HFFc6 (cell line): ENCODE measurements at regions not wholly inside any gene's neighbourhood (a gene's known extent, or its start where the extent isn't known, plus 50 kb on each side); places are given as distances from the start of the nearest gene placed in this dataset.

Experiments
- DNase-seq: peaks from one replicate; pipeline ENCODE4 v3.0.0-alpha.2; 2018
- H3K27ac Mint-ChIP-seq: 2 replicates; pipeline ENCODE4 v1.8.0; 2020; ENCODE audit warnings: mild to moderate bottlenecking, mixed read lengths
- H3K27me3 Mint-ChIP-seq: 2 replicates; pipeline ENCODE4 v1.8.0; 2021; ENCODE audit warnings: mild to moderate bottlenecking, moderate library complexity, mixed read lengths; ENCODE audit not compliant: insufficient read depth
- H3K36me3 Mint-ChIP-seq: 2 replicates; pipeline ENCODE4 v1.8.0; 2021; ENCODE audit warnings: low read depth, mixed read lengths
- H3K4me1 Mint-ChIP-seq: 2 replicates; pipeline ENCODE4 v1.8.0; 2020; ENCODE audit warnings: low read depth, mixed read lengths
- H3K4me3 Mint-ChIP-seq: 2 replicates; pipeline ENCODE4 v1.8.0; 2020; ENCODE audit warnings: mild to moderate bottlenecking, moderate library complexity, mixed read lengths
- H3K9me3 Mint-ChIP-seq: 2 replicates; pipeline ENCODE4 v1.8.0; 2020; ENCODE audit warnings: mild to moderate bottlenecking, mixed read lengths
- TF ChIP-seq, protein P1 (sequence below): fragments of 200-600 bp; sonication (generic); IDR thresholded peaks from 2 replicates; pipeline ENCODE4 v1.5.0; 2021; ENCODE audit warnings: antibody characterized with exemption, mild to moderate bottlenecking

DNA sequence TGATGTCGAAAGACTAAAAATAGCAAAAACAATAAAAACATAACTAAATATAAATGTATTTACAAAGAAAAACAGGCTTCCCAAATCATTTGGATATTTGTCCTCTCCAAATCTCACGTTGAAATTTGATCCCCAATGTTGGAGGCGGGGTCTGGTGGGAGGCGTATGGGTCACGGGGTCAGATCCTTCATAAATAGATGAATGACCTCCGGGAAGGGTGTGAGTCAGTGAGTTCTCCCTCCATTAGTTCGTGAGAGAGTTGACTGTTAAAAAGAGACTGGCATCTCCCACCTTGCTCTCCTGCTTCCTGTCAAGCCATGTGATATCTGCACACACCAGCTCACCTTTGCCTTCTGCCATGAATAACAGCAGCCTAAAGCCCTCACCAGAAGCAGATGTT is 703.0 kb downstream of the TMEM182 start:
- no peak overlapping the region for H3K4me3 Mint-ChIP-seq
- peaks cover 44% of the 10 kb centered on the region for H3K9me3 Mint-ChIP-seq
- H3K4me1 Mint-ChIP-seq = no peaks in the 10 kb centered on the region
- TF ChIP-seq, protein P1, sequence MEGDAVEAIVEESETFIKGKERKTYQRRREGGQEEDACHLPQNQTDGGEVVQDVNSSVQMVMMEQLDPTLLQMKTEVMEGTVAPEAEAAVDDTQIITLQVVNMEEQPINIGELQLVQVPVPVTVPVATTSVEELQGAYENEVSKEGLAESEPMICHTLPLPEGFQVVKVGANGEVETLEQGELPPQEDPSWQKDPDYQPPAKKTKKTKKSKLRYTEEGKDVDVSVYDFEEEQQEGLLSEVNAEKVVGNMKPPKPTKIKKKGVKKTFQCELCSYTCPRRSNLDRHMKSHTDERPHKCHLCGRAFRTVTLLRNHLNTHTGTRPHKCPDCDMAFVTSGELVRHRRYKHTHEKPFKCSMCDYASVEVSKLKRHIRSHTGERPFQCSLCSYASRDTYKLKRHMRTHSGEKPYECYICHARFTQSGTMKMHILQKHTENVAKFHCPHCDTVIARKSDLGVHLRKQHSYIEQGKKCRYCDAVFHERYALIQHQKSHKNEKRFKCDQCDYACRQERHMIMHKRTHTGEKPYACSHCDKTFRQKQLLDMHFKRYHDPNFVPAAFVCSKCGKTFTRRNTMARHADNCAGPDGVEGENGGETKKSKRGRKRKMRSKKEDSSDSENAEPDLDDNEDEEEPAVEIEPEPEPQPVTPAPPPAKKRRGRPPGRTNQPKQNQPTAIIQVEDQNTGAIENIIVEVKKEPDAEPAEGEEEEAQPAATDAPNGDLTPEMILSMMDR = no peak
- no peak overlapping the region for H3K27ac Mint-ChIP-seq
- no peaks in the 10 kb centered on the region; the same call in 1 of the 2 replicates for H3K36me3 Mint-ChIP-seq
- H3K27me3 Mint-ChIP-seq = no peaks in the 10 kb centered on the region
- DNase-seq = no peak

DNA sequence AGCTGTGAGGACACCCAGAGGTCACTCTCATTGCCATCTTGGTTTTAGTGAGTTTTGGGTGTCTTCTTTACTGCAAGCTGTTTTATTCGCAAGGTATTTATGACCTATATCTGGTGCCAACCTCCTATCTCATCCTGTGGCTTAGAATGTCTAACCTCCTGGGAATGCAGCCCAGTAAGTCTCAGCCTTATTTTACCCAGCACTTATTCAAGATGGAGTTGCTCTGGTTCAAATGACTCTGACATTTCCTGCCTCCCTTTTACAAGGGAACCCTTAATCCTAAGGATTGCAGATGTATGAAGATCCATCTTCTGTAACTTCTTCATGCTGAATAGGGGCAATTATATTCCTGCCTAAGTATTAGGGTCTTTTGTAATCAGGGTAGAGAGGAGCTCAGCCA is 708.0 kb downstream of the TMEM182 start:
- Mint-ChIP-seq H3K27me3 (no peaks in the 10 kb centered on the region), H3K9me3 (peaks cover 59% of the 10 kb centered on the region), H3K4me3 (no peak overlapping the region), H3K36me3 (peaks cover 6% of the 10 kb centered on the region; the same call in 1 of the 2 replicates), H3K27ac (no peak overlapping the region), H3K4me1 (no peaks in the 10 kb centered on the region)
- TF ChIP-seq, protein P1 = no peak
- no peak for DNase-seq

DNA sequence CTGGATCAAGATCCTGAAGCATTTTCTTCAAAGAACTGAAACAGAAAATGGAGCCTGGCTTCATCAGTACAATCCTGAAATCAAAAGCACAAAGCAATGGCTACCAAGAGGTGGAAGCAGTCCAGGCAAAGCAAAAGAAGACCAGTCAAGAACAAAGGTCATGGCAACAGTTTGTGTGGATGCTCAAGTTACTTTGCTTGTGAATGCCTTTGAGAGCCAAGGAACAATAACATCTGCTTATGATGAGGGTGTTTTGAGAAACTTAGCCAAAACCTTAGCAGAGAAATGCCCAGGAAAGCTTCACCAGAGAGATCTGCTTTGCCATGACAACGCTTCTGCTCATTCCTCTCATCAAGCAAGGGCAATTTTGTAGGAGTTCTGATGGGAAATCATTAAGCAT is 723.1 kb downstream of the TMEM182 start:
- TF ChIP-seq, protein P1 = no peak
- H3K36me3 Mint-ChIP-seq = no peaks in the 10 kb centered on the region
- no peak overlapping the region for H3K27ac Mint-ChIP-seq
- H3K4me3 Mint-ChIP-seq = no peak overlapping the region
- H3K4me1 Mint-ChIP-seq = no peaks in the 10 kb centered on the region
- H3K27me3 Mint-ChIP-seq = no peaks in the 10 kb centered on the region; the same call in 1 of the 2 replicates
- H3K9me3 Mint-ChIP-seq = peaks cover 57% of the 10 kb centered on the region
- DNase-seq = no peak

DNA sequence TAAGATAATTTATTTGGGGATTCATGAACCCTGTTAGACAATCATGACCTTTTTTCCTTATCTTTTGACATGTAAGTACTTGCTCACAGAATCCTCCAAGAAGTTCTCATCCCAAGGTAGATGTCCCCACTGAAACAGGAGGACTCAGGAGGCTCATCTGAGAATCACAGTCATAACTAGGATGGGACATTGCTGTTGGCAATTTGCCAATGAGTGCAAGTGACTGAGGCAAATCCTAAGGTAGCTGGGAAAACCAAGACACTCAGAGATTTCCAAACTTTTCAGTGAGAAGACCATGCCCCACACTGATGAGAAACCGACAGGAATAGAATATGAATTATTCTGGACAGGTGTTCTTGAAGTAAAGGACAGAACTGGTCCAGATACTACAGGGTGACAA is 735.0 kb downstream of the TMEM182 start:
- Mint-ChIP-seq H3K4me1 (no peaks in the 10 kb centered on the region), H3K4me3 (no peak overlapping the region), H3K27me3 (no peaks in the 10 kb centered on the region), H3K27ac (no peak overlapping the region), H3K9me3 (peaks cover 50% of the 10 kb centered on the region), H3K36me3 (no peaks in the 10 kb centered on the region)
- TF ChIP-seq, protein P1 = no peak
- DNase-seq = no peak

DNA sequence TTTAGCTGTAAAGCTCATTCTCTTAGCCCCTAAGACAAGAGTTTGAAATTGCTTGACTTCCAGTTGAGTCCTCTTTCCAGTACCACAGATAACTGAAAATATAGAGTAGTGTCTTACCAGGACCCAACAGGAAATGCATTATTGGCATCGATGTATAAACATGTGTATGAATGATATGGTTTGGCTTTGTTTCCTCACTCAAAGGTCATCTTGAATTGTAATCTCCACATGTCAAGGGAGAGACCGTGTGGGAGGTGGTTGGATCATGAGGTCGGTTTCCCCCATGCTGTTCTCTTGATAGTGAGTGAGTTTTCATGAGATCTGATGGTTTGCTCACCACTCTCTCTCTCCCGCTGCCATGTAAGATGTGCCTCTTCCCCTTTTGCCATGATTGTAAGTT is 745.0 kb downstream of the TMEM182 start:
- no peaks in the 10 kb centered on the region for H3K4me1 Mint-ChIP-seq
- no peak for DNase-seq
- H3K36me3 Mint-ChIP-seq = no peaks in the 10 kb centered on the region
- TF ChIP-seq, protein P1 = no peak
- H3K4me3 Mint-ChIP-seq = no peak overlapping the region
- no peak overlapping the region for H3K27ac Mint-ChIP-seq
- H3K9me3 Mint-ChIP-seq = peaks cover 32% of the 10 kb centered on the region
- no peaks in the 10 kb centered on the region for H3K27me3 Mint-ChIP-seq

DNA sequence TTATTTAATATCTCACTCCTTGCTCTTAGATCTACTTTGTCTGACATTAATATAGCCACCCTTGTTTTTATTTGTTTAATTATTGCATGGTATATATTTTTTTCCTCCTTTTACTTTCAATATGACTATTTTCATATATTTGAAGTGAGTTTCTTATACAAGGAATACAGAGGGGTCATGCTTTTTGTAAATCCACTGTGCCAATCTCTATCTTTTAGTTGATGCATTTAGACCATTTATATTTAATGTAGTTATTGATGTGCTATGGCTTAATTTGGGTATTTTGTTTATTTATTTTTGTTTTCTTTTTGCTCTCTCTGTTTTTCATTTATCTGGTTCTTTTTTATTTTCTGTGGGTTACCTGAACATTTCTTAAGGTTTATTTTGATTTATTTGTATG is 750.6 kb downstream of the TMEM182 start:
- Mint-ChIP-seq H3K27ac (no peak overlapping the region), H3K36me3 (no peaks in the 10 kb centered on the region), H3K4me1 (no peaks in the 10 kb centered on the region), H3K4me3 (no peak overlapping the region), H3K27me3 (no peaks in the 10 kb centered on the region), H3K9me3 (peaks cover 52% of the 10 kb centered on the region)
- TF ChIP-seq, protein P1 = no peak
- no peak for DNase-seq
